Fibroblast of skin of right biceps (primary cell): ENCODE measurements at regions not wholly inside any gene's neighbourhood (a gene's known extent, or its start where the extent isn't known, plus 50 kb on each side); places are given as distances from the start of the nearest gene placed in this dataset.
"Not testable (repeated sequence)": the region's sequence is repeated elsewhere in the genome, so short reads cannot be mapped to it uniquely, and the experiment has no call there.

ENCODE experiments used
- DNase-seq: peaks from one replicate; pipeline ENCODE4 v3.0.0-alpha.2; 2013

- DNase-seq: no peak
Measured at GRCh38 chr4:81806485-81806884, 334.8 kb upstream of the RASGEF1B start.

DNA sequence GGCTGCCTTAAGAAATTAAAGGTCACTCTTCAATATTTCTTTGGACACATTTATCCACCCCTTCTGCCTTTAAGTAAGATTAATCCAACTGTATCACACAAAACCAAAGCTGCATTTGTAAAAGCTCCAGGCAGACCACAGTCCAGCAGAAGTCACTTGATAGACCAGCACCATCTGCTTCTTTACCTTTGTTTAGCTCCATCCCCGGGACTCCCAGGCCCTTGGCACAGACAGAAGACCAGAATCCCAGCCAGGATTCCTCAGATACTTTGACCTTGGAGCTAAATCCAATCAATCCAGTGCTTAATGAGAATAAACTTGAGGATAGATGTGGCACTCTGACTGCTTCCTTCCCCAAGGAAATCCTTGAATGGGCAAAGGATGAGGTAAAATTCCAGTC is 333.1 kb upstream of the RASGEF1B start:
- DNase-seq: no peak

GRCh38 chr4:81802285-81802846 is 330.7 kb upstream of the RASGEF1B start:
- DNase-seq: no peak

DNA sequence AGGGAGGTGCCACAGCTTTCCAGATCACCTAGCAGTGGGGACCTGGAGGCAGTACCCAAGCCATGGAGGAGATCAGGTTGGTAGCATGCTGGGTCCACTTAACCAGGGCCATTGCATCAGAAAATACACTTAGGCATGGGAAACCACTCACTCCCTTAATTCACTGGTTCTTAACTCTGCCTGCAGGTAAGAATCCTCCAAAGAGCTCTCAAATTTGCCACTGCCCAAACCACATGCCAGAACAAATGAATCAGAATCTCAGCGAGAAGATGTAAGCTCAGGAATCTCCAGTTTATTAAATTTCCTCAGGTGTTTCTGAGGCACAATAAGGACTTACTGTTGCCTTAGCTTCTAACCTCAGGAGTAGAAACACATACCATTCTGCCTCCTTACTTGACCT is 327.7 kb upstream of the RASGEF1B start:
- no peak for DNase-seq

- no peak for DNase-seq
Measured at GRCh38 chr4:81796790-81797528, 325.3 kb upstream of the RASGEF1B start.

- no peak for DNase-seq
Measured at GRCh38 chr4:81792521-81792920, 320.8 kb upstream of the RASGEF1B start.

GRCh38 chr4:81790477-81790876 is 318.8 kb upstream of the RASGEF1B start:
- no peak for DNase-seq

DNA sequence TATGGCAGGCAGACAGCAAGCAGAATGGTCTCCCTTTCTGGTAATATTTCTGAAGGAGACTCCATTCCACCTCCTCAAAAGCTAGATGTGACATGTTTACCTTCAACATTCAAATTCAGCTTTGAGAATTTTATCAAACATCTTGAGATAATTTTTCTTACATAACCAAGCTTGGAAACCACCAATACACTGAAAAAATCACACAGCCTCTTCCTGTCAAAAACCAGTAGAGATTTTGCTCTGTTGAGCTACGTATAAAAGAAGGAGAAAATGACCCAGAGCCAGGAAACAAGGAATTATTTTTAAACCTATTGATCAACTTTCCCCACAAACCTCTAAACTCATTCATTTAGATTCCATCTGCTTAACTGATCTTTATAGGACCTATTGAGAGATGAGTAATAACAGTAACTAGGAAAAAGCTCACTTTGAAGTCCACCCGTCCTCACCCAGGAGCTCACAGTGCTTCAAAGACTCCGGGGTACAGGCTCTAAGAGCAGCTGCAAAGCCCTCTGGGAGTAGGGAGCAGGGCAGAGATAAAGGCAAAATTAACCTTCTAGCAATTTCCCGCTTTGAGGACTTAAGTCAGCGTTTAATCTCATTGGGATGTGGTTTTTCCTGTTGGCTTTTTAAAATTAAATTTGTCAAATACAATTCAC is 318.2 kb upstream of the RASGEF1B start:
- no peak for DNase-seq

DNA sequence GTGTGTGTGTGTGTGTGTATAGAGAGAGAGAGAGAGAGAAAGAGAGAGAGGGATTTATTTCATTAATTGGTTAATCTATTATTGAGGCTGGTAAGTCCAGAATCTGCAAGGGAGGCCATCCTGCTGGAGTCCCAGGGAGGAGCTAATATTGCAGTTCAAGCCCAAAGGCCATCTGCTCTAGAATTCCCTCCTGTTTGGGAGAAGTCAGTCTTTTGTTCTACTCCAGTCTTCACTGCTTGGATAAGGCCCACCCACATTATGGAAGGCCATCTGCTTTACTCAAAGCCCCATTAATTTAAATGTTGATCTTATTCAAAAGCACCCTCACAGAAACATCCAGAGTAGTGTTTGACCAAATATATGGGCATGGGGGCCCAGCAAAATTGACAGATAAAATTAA is 317.5 kb upstream of the RASGEF1B start:
- DNase-seq: no peak

GRCh38 chr4:81786766-81787165 is 315.1 kb upstream of the RASGEF1B start:
- DNase-seq: no peak

DNA sequence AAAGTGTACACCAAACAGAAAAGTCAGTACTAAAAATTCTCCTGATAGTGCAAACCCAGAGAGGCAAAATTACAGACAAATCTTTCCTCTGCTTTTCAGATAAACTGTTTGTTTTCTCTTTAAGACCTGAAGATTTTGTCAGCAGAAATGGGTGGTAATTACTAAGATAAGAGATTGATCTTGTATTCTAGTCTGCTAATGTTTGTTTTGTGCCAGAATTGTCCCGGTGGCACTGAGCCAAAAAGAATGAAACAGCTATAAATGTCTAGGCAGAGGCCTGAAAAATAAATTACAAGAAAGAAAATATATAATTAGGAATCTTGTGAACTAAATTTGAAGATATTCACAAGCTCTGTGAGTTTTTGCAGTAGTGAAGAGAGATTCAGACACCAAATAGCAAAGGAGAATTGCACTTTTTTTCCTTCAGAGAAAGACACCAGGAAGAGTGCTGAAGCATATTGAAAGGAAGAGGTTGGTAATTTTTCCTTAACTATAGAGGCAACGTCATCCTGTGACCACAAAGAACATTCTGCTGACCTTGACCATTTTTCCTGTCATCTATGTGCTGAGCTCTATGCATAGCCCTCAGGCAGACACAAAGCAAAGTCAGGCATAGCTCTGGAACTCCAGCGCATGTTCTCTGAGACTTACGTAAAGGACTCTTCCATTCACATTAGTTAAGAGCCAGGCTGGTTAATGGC is 314.5 kb upstream of the RASGEF1B start:
- DNase-seq: no peak

- no peak for DNase-seq
Measured at GRCh38 chr4:81785338-81785737, 313.6 kb upstream of the RASGEF1B start.

DNA sequence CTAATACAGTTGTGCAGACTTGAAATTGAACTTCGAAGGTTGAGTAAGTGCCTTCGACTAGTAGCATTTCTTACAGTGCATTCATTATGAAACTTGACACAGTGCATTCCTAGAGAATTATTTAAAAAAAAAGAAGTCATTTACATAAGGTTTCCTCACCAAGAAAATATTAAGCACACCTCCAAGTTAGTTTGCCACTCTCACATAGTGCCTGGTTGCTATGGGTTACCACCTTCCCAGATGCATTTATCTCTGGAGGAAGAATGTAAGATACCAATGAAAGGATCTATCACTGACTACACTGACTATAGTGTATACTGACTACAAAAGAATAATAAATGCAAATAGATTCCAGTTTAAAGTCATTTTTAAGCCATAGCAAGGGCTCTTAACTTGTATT is 311.9 kb upstream of the RASGEF1B start:
- no peak for DNase-seq

DNA sequence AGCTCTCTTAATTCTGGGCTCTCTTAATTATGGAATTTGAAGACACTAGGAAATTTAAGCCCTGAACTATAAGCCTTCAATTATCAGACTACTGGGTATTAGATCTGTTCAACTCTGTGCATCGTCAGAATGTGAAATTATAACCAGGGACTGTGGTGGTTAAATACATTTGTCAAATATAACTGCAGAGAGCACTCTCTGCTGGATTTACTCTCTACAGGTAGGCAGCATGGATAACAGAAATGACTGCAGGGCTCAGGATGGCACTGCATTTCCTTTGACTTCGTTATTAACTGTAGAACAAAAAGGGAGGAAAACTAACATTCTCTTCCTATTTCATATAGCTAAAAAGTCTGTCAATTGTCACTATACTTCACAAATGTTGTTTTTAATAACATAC is 310.1 kb upstream of the RASGEF1B start:
- no peak for DNase-seq

DNA sequence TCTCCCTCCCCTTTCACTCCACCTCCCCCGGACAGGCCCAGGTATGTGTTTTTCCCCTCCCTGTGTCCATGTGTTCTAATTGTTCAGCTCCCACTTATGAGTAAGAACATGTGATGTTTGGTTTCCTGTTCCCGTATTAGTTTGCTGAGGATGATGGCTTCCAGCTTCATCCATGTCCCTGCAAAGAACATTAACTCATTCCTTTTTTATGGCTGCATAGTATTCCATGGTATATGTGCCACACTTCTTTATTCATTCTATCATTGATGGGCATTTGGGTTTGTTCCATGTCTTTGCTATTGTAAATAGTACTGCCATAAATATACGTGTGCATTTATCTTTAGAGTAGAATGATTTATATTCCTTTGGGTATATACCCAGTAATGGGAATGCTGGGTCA is 306.0 kb upstream of the RASGEF1B start:
- not testable (repeated sequence) for DNase-seq

- no peak for DNase-seq
Measured at GRCh38 chr4:81776794-81777193, 305.1 kb upstream of the RASGEF1B start.

- no peak for DNase-seq
Measured at GRCh38 chr4:81773557-81773956, 301.9 kb upstream of the RASGEF1B start.

DNA sequence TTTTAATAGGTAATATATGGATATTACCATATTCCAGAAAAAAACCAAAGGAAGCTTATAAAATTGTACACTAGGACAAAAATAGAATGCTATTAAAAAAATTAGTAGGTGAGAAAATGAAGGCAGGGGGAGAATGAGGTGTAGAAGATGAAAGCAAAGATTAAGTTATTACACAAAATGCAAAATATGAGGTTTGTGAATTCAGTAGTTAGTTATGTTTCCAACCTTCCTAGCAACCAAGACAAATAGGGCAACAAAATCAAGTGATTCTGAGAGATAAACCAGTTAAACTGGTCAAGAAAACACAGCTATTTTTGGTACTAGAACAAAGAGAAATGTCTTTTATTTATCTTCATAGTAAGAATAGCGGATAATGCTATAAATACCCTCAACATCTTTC is 300.0 kb upstream of the RASGEF1B start:
- no peak for DNase-seq

GRCh38 chr4:81769244-81769643 is 297.5 kb upstream of the RASGEF1B start:
- no peak for DNase-seq

GRCh38 chr4:81758574-81759264 is 287.0 kb upstream of the RASGEF1B start:
- DNase-seq: no peak

DNA sequence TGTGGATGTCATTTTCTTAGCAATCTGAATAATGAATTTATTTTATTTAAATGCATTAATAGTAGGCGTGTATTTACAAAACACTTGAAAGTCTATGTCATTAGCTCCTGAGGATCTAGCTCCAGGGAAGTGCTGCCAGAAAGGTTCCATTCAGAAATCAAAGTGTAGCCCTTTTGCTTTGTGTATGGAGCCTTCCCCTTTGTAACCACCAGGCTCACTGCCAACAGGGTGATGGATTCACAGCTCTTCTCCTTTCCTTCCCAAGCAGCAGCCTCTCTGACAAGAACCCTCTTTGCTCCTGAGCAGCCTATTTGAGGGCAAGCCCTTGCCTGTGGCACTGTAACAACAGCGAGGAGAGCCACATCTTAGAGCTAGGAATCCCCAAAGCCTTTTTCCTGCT is 286.0 kb upstream of the RASGEF1B start:
- DNase-seq: no peak

- DNase-seq: no peak
Measured at GRCh38 chr4:81756973-81757372, 285.3 kb upstream of the RASGEF1B start.

GRCh38 chr4:81756042-81756441 is 284.3 kb upstream of the RASGEF1B start:
- no peak for DNase-seq
